ENCODE measurements at regions not wholly inside any gene's neighbourhood (a gene's known extent, or its start where the extent isn't known, plus 50 kb on each side); places are given as distances from the start of the nearest gene placed in this dataset.

- H3K27me3 ChIP-seq (ENCODE audit: insufficient read depth, low read depth): no peaks in the 10 kb centered on the region
- no peak overlapping the region for H3K4me2 ChIP-seq
- no peak overlapping the region for H3K27ac ChIP-seq
- CTCF ChIA-PET: no interaction called here
- no peaks in the 10 kb centered on the region for H3K9me3 ChIP-seq (ENCODE audit: insufficient read depth, low read depth)
- no peaks in the 10 kb centered on the region for H3K9me2 ChIP-seq (ENCODE audit: insufficient read depth)
- no peaks in the 10 kb centered on the region for H3F3A ChIP-seq (ENCODE audit: insufficient read depth, low read depth)
- H3K79me2 ChIP-seq (ENCODE audit: low read depth): no peaks in the 10 kb centered on the region
- POLR2A ChIA-PET (ENCODE audit: unreplicated experiment): no interaction called here
- no peak overlapping the region for H2AFZ ChIP-seq
- TF ChIP-seq EZH2 (IDR thresholded peaks at IDR 0.05; ENCODE audit: low read depth) (no peak), CTCF (conservative IDR thresholded peaks at IDR 0.05) (no peak)
- no peak overlapping the region for H3K4me3 ChIP-seq
- no peaks in the 10 kb centered on the region for H4K20me1 ChIP-seq (ENCODE audit: insufficient read depth)
- no peaks in the 10 kb centered on the region for H3K36me3 ChIP-seq (ENCODE audit: low read depth)
- no peaks in the 10 kb centered on the region for H3K4me1 ChIP-seq (replicated peaks; ENCODE audit: insufficient read depth)
- no peak for DNase-seq
- intact Hi-C loops (cut with micrococcal nuclease; ENCODE audit: unreplicated experiment): no loop called here
- BruUV-seq (replicated peaks): no TSS peak
Measured at GRCh38 chr10:4561296-4561695, 264.7 kb upstream of the AKR1E2 start.

- ChIA-PET POLR2A (ENCODE audit: unreplicated experiment) (no interaction called here), CTCF (interaction anchor here (0.6 kb wide), 1 partner anchor 9 kb away, joined by 3 read pairs; no protein-coding TSS in a partner anchor)
- TF ChIP-seq CTCF (conservative IDR thresholded peaks at IDR 0.05) (no peak), EZH2 (IDR thresholded peaks at IDR 0.05; ENCODE audit: low read depth) (no peak)
- no peak for DNase-seq
- BruUV-seq (replicated peaks): no TSS peak
- Histone ChIP-seq H3F3A (ENCODE audit: insufficient read depth, low read depth) (no peaks in the 10 kb centered on the region), H3K9me2 (ENCODE audit: insufficient read depth) (no peaks in the 10 kb centered on the region), H2AFZ (no peak overlapping the region), H3K9me3 (ENCODE audit: insufficient read depth, low read depth) (no peaks in the 10 kb centered on the region), H4K20me1 (ENCODE audit: insufficient read depth) (no peaks in the 10 kb centered on the region), H3K4me3 (no peak overlapping the region), H3K27me3 (ENCODE audit: insufficient read depth, low read depth) (no peaks in the 10 kb centered on the region), H3K4me2 (no peak overlapping the region), H3K36me3 (ENCODE audit: low read depth) (no peaks in the 10 kb centered on the region), H3K4me1 (replicated peaks; ENCODE audit: insufficient read depth) (no peaks in the 10 kb centered on the region), H3K79me2 (ENCODE audit: low read depth) (no peaks in the 10 kb centered on the region), H3K27ac (no peak overlapping the region)
- intact Hi-C loops (cut with micrococcal nuclease; ENCODE audit: unreplicated experiment): no loop called here
Measured at GRCh38 chr10:4557469-4557868, 268.5 kb upstream of the AKR1E2 start.

GRCh38 chr10:4556527-4556926, 269.5 kb upstream of the AKR1E2 start:
- Histone ChIP-seq H3K4me3 (no peak overlapping the region), H3K4me1 (replicated peaks; ENCODE audit: insufficient read depth) (no peaks in the 10 kb centered on the region), H3K9me2 (ENCODE audit: insufficient read depth) (no peaks in the 10 kb centered on the region), H3K9me3 (ENCODE audit: insufficient read depth, low read depth) (no peaks in the 10 kb centered on the region), H3K27me3 (ENCODE audit: insufficient read depth, low read depth) (no peaks in the 10 kb centered on the region), H3F3A (ENCODE audit: insufficient read depth, low read depth) (no peaks in the 10 kb centered on the region), H2AFZ (no peak overlapping the region), H3K79me2 (ENCODE audit: low read depth) (no peaks in the 10 kb centered on the region), H3K27ac (no peak overlapping the region), H3K36me3 (ENCODE audit: low read depth) (no peaks in the 10 kb centered on the region), H3K4me2 (no peak overlapping the region), H4K20me1 (ENCODE audit: insufficient read depth) (no peaks in the 10 kb centered on the region)
- TF ChIP-seq EZH2 (IDR thresholded peaks at IDR 0.05; ENCODE audit: low read depth): no peak
- no peak for TF ChIP-seq CTCF (conservative IDR thresholded peaks at IDR 0.05)
- ChIA-PET CTCF (no interaction called here), POLR2A (ENCODE audit: unreplicated experiment) (no interaction called here)
- no TSS peak for BruUV-seq (replicated peaks)
- intact Hi-C loops (cut with micrococcal nuclease; ENCODE audit: unreplicated experiment): no loop called here
- no peak for DNase-seq
